G401 (cell line): ENCODE measurements at regions not wholly inside any gene's neighbourhood (a gene's known extent, or its start where the extent isn't known, plus 50 kb on each side); places are given as distances from the start of the nearest gene placed in this dataset.

Experiments
- DNase-seq: peaks from one replicate; pipeline ENCODE4 v3.0.0-alpha.2; 2015; ENCODE audit warnings: low spot score
- in situ Hi-C: cut with HindIII; loops from 2 replicates; pipeline ENCODE4 v1.10.0; 2016; ENCODE audit warnings: low sequenced_read_pairs, mixed read lengths

DNA sequence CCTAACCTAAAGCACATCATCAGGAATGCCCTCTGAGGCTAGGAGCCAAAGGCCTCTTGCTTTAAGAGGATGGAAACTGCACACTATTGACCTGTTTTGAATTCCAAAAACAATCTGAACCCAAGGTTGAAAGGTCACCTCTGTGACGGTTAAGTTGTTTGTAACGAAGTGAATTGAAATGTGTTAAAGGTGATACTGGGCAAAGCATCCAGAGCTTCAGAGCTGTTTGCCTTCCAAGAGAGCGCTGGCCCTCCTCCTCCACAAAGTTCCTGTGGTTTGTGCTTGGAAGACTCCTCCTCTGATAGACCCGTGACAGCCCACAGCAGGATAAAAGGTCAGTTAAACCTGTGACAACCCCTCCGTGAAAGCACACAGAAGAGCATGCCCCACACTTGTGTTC lies 133.7 kb upstream of the CTTNBP2 start:
- no peak for DNase-seq
- in situ Hi-C loops = no loop called here

DNA sequence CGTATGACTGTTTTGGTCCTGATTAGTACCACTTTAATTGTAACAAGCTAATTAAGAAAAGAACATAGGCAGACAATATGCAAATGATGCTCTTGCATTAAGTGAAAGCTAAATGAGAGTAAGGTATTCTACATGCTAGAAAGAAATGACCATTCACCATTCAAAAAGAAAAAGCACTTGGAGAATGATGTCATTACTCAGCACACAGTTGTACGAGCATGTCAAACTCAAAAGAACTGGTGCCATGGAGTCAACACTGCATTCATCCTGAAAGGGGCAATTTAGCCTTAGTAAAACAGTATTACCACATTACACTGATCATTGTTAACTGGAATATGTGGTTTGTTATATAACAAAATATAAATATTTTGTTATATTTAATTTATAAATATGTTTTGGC lies 136.2 kb upstream of the CTTNBP2 start:
- in situ Hi-C loops = no loop called here
- DNase-seq = no peak

DNA sequence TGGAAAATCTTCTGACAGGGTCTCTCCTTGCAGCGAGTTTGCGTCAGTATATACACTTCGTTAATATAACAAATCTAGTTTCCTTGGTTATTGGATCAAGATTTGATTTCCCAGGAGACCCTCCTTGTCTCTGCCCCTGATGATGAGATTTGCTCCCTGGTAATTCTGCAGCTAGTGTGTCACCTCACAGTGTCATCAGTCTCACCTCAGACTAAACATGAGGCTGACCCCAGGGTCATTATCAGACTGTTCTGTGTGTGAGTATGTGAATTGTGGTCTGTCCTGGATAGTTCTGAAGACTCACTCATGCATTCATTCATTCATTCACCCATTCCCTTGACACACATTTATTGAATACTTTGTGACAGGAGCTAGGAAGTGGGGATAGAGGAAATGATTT lies 138.4 kb upstream of the CTTNBP2 start:
- in situ Hi-C loops = no loop called here
- DNase-seq = no peak

DNA sequence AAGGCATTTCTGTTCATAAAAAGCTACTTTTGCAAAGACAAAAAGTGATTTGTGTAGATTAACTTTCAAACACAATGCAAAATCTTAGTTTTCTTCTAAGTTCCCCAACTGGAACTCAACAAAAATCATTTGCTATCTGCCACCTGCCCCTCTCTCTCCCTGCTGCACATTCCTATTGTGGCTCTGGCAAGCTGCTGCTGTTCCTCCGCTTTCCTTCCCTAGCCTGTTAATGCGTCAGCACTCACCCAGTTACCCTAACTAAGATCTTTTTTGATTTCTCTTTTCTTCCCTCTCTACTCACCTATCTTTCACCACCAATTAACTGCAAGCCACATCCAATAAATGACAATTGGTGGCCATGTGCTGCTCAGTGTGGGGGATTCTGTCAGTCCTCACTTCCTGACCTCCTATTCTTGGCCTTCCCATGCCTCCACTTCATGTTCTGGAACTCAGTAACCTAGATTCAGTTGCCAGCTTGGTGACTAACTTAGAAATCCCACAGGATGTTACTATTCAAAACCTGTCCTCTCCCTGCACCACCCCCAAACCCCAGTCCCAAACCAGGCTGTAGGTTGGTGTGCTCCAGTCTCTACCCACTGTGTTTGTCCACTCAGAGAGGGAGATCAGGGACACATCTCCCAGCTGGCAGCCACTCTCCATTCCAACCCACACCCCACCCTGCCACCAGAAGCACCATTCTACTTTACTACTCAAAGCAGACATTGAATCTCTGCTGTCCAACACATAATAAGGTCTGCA lies 140.2 kb upstream of the CTTNBP2 start:
- no peak for DNase-seq
- in situ Hi-C loops = no loop called here

DNA sequence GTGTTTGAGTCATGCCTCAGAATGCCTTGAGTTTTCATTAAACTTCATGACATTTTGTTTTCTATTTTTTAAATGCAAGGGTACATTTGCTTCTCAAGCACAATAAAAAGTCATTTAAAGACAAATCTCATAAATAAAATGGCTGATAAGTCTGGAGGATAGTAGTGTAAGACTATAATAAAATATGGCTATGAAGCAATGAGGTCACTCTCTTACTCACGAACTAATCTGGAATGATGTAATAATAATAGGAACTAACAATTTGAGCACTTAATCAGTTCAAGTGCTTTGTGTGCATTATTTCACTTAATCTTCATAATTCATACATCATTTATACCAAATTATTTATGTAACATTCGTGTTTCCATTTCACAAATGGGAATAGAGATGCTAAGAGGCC lies 149.3 kb upstream of the CTTNBP2 start:
- DNase-seq = no peak
- in situ Hi-C loops = no loop called here

DNA sequence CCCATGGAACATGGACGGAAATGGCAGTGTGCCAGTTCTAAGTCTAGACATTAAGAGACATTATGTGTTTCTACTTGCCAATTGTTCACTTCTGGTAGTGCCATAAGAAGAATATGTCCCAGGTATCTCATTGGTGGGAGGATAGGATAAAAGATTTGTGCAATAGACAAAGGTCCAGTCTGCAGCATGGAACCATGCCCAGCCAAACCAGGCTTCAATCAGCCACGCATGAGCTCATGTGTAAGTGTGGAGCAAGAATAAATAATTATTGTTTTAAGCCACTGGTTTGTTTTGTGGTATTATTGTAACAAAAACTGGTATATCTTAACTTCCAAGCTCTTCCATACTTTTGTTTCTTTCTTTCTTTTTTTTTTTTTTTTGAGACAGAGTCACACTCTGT lies 153.6 kb upstream of the CTTNBP2 start:
- DNase-seq = no peak
- in situ Hi-C loops = no loop called here

DNA sequence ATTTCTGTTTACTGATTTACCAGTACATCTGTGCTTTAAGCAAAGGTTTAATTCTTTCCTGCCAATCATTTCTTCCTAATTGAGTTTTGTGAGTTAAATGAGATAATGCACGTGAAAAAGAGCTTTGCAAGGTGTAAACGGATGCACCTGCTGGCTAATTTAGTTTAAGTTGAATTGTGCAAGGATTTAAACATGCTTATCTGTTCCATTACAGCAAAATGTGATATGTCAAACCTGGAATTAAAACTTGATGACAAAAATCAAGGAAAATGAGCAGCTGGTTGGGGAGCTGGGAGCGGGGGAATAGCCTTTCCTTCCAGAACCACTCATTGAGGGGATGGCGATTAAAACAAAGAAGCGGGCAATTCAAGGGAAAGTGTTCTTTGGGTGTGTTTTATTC lies 155.0 kb upstream of the CTTNBP2 start:
- no peak for DNase-seq
- in situ Hi-C loops = no loop called here

DNA sequence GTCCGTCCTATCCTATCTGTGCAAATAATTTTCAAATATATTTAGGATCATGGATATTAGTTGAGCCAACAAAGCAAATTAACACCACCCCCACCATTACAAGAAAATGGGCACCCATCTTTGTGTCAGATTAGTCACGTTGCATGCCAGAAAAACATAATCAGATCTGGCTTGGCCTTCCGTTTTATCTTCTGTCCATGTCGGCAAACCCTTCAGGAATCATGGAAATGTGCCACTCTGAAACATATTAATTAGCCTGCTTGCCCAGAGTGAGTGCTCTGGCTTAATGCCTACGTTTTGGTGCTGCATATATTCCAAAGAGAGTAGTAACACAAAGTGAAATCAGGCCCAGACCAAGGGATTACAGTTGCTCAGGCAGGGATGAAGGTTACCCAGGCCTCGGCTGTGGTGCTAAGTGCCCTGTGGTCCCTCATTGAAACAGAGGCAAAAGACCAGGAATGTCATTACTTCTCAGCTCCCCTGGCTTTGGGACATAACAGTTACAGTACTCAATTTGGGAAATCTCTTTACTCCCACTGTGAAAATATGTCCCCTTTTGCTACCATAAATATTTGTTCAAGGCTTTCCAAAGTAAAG lies 154.0 kb upstream of the LSM8 start:
- DNase-seq = peak; percentile 84
- in situ Hi-C loops = no loop called here

DNA sequence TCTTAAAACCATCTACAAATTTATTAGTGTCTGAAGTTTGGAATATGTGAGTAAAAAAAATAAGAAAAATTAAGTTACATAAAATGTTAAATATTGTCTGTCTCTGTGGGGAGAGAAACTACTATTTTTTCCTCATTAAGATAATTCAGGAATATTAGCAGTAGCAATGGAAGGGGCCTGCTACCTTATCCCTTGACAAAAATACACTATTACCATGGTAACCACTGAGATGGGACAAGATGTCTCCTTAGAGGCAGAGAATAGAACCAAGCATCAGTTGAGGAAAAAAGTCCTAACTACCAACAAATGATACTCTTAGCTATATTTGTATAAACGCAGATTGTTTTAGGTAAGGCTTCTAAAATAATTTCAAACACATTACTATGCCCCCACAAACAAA lies 150.7 kb upstream of the LSM8 start:
- in situ Hi-C loops = no loop called here
- DNase-seq = no peak

DNA sequence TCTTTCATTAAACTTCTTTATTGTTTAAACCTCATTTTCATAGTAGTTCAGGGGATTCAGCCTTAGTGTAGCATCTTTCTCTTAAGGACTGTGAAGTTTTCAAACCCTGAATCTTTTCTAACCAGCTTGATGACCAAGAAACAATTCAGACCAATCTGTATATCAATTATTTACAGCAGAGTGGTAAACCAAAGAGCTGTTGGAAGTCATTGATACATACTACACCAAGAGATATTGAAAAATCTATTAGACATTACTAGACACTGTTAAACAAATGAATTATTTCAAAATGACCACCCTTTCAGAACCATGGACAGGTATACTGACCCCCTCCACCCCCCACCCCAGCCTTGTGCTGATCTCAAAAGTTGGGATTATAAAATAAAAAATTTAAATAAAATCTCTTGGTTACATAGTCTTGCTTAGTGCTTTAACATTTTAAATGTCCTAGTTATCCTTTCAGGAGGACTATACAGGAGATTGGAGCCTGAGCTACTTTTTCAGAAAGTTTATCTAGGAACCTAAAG lies 143.9 kb upstream of the LSM8 start:
- DNase-seq = no peak

DNA sequence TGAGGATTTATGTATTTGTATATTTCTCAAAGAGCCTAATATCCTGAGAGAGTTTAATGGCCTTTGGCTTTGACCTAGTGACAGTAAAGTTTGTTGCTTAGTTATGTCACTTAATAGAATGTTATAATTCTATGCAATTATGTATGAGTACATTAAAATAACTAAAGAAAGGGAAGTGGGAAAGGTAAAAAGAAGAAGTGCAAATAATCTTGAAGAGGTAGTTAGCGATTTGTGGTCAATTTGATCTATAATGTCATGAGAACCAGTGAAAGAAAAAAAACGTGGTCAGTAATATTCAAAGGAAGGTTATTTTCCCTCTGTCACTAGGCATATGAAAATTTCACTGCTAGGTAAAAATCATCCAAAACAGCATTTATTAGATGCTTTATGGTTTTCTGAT lies 143.4 kb upstream of the LSM8 start:
- in situ Hi-C loops = no loop called here
- no peak for DNase-seq

More for the DNA sequence above, 143.9 kb upstream of the LSM8 start:
- in situ Hi-C loops = no loop called here

DNA sequence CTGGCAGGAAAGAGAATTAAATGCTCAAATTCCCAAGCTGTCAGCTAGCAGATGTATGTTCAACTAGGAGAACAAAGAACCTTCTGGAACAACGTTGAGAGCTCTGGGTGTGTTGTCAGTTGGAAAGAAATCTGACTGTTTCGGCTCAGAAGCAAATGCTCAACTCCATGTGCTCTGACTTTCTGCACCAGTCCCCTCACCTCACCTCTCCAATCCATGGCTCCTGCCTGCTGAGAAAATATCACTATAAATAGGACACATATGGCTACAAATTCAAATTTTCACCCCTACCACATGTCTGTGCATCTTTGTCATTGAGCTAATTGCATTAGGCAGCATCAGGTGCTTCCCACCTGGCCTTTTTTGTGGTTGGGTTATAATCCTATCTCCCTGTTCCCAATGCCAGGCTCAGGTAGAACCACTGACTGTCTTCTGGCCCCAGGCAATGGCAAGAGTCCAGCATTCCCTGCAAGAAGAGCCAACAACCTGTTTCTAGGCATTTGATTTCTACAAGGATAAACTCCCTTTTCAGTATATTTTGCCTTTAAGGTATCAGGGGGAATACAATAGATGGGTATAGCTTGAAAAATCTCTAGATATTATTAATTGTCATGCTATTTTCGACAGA lies 142.6 kb upstream of the LSM8 start:
- DNase-seq = peak; percentile 99
- in situ Hi-C loops = no loop called here

DNA sequence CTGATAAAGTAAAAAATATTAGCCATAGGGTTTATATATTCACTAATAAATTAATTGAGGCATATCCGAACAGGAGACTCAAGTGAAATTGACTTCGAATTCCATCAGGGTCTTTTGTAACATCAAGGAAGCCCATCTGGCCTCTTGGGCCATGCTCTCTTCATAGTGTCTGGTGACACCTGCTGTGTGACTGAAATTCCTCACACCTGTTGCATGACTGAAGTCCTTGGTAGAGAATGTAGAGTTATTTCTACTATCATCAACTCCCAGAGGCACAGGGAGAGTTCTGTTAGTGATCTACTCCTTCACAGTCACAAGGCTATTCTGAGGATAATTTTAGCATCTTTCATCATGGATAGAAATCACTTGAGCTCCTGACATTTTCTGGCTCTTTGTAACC lies 138.3 kb upstream of the LSM8 start:
- no peak for DNase-seq
- in situ Hi-C loops = no loop called here

DNA sequence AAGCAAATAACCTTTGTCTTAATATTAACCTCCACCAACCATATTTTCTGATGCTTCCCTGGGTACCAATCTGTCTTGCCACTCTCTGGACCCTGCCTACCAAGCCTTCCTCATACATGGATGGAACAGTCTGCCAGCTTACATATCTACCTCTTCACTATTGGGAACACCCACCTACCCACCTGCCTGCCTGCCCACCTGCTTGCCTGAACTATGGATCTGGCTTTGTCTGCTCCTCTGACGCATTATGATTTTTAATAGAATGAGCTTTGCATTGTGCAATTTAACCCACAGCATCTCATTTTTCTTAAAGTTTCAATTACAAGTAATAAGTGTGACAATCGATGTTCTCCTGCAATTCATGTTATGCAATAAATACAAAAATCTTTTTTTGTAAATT lies 137.9 kb upstream of the LSM8 start:
- in situ Hi-C loops = no loop called here
- DNase-seq = no peak

DNA sequence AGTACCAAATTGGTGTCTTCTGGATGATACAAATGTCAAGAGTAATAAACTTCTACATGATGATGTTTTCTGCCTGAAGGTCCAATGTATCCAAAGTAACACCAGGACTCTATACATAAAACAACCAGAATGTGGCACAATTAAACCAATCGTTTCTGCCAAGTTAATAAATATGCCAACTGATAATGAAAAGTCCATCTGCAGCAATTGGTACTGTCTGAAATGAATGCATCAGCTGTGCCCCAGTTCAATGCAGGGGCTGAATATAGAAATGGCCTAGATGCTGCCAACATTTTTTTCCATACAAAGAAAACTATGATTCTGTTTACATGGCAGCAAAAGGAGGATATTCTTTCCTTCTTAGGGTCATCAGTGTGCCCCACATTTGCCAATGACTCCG lies 137.2 kb upstream of the LSM8 start:
- in situ Hi-C loops = no loop called here
- no peak for DNase-seq

DNA sequence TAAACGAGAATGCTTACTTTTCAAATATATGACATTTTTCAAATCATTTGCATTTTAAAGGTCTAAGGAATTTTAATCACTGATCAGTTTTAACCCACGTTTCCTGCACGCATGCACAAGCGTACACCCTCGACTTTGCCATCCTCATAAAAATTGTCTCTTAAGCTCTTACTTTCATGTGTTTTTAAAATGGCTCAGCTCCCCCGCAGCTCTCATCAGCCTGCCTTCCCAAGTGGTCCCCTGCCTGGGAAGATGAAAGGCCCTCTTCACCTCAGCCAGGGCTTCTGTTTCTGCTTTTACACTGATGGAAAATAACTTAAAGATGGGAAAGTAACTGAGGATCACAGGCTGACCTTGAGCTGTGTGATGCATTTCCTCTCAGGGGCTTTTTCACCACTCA lies 131.6 kb upstream of the LSM8 start:
- in situ Hi-C loops = no loop called here
- no peak for DNase-seq

DNA sequence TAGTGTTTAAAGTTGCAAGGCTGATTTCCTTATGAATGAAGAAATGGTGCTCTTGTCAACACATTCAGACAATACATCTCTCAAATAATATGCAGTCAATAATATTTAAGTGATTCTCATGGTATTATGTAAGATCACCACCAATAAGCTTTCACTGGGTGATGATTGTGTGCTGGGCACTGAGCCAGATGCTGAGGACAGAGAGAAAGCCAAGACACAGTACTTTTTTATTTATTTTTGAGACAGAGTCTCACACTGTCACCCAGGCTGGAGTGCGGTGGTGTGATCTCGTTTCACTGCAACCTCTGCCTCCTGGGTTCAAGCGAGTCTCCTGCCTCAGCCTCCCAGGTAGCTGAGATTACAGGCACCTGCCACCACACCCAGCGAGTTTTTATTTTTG lies 130.6 kb upstream of the LSM8 start:
- in situ Hi-C loops = no loop called here
- no peak for DNase-seq

DNA sequence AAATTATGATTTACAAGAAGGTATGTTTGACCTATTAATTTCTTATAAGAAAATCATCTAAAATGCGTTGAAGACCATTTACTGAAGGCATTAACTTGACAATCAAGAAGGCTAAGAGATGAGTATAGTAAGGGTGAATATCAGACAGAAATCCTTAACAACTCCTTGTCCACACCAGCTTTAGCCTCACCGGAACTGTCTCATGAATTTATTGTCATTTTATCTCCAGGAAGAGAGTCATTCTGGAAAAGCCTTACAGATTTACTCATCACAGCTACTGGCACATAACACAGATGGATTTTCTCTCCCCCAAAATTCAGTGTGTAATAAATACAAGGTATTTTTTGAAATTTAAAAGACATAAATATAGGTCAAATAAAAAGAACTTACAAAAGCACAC lies 129.4 kb upstream of the LSM8 start:
- DNase-seq = no peak
- in situ Hi-C loops = no loop called here

DNA sequence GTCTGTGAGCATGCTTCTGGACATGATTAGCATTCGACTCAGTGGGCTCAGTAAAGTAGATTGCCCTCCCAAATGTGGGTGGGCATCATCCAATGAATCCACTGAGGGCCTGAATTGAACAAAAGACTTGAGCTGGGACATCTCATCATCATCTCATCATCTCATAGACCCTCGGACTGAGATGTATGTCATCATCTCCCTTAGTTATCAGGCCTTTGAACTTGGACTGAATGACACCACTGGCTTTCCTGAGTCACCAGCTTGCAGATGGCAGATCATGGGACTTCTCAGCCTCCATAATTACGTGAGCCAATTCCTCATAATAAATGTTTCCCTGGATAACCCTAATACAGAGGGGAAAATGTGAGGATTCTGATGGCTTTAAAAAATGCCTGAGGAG lies 128.3 kb upstream of the LSM8 start:
- in situ Hi-C loops = no loop called here
- DNase-seq = no peak

DNA sequence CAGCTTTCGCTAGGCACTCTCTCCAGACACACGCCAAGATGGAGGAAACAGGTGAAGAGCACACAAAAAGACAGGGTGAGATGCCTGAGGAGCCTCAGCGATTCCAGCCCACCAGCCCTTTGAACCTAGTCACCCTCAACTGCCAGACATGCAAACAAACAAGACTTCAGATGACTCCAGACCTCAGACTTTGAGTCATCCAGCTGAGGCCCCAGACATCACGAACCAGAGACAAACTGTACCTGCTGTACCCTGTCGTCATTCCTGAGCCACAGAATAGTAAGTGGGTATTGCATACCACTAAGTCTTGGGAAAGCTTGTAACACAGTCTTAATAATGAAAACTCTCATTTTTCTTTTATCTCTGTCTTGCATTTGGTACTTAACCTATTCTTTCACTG lies 126.6 kb upstream of the LSM8 start:
- in situ Hi-C loops = no loop called here
- no peak for DNase-seq

DNA sequence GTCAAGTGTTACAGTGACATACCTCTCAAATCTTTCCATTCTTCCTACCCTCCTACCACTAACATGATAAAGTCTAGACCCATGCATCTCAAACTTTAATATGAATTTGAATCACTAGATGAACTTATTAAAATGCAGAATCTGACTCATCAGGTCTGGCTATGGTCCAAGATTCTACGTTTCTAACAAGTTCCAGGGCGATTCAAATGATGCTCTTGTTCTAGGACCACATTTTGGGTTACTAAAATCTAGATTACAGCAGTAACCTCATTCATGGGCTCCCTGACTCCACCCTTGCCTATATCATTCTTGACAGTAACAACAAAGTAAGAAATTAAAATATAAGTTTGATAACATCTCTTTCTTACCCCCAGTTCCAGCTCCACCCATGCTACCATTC lies 124.8 kb upstream of the LSM8 start:
- DNase-seq = no peak
- in situ Hi-C loops = no loop called here
